ENCODE measurements at regions not wholly inside any gene's neighbourhood (a gene's known extent, or its start where the extent isn't known, plus 50 kb on each side); places are given as distances from the start of the nearest gene placed in this dataset.

GRCh38 chr1:164155347-164155746 is 403.6 kb upstream of the PBX1 start:
- no peak for TF ChIP-seq CTCF (IDR thresholded peaks at IDR 0.05; ENCODE audit: insufficient read depth, low read depth, low read length)
- TF ChIP-seq EZH2 (IDR thresholded peaks at IDR 0.05; ENCODE audit: insufficient read depth, low read length), result no peak

All from astrocyte (in vitro differentiated cells and primary cell).